Tibial nerve (tissue), 4 donors: ENCODE measurements at regions not wholly inside any gene's neighbourhood (a gene's known extent, or its start where the extent isn't known, plus 50 kb on each side); places are given as distances from the start of the nearest gene placed in this dataset.

ENCODE experiments used
- CTCF ChIP-seq, 5 experiments: fragments of 200-600 bp in 3 of 5; fragments of 450-650 bp in 2 of 5; sonication (generic) in 3 of 5; IDR thresholded peaks; one replicate each; pipeline ENCODE4 v1.5.1; 2016 to 2019; ENCODE audit warnings: antibody characterized with exemption in 5 of 5, mild to moderate bottlenecking in 3 of 5, moderate library complexity in 2 of 5
- EP300 ChIP-seq, 2 donors: sonication (generic); formaldehyde crosslinking; IDR thresholded peaks; one replicate each; pipeline ENCODE4 v1.6.1; 2017; ENCODE audit warnings: antibody characterized with exemption in 2 of 2, mild to moderate bottlenecking in 1 of 2
- POLR2A ChIP-seq, 2 donors: fragments of 450-650 bp; IDR thresholded peaks; one replicate each; pipeline ENCODE4 v1.6.1; 2017; ENCODE audit warnings: antibody characterized with exemption in 2 of 2, mild to moderate bottlenecking in 2 of 2, moderate library complexity in 2 of 2

GRCh38 chr12:125519026-125519651 is 453.9 kb downstream of the AACS start:
- TF ChIP-seq CTCF (IDR thresholded peaks at IDR 0.05) (no peak), POLR2A (IDR thresholded peaks at IDR 0.05) (no peak), EP300 (IDR thresholded peaks at IDR 0.05) (no peak)
